Naive thymus-derived CD8-positive, alpha-beta T cell (primary cell): ENCODE measurements at regions not wholly inside any gene's neighbourhood (a gene's known extent, or its start where the extent isn't known, plus 50 kb on each side); places are given as distances from the start of the nearest gene placed in this dataset.

Source experiments
- ATAC-seq, 2 donors: fragments of 150-1000 bp; cut with Tn5 transposase in 1 of 2; sonication (Bioruptor Pico), chemical (Tn5 transposase) in 1 of 2; 1 replicate in 1 of 2; 2 replicates in 1 of 2; pipeline ENCODE4 v1.10.0; 2021; ENCODE audit warnings: mild to moderate bottlenecking in 2 of 2, moderate library complexity in 2 of 2
- POLR2A ChIA-PET: fragments of 350-600 bp; sonication (Branson Sonifier 250); formaldehyde crosslinking; loops from one replicate; lab custom pipeline; 2021; ENCODE audit warnings: antibody characterized with exemption; lab: Charles Lee
- DNase-seq, 10 donors: peaks; one replicate each; pipeline versions ENCODE4 v3.0.0 to v3.0.0-alpha.2; 2020 to 2022
- H3K27ac Mint-ChIP-seq, 10 donors: one replicate each; pipeline ENCODE4 v1.8.0; 2020 to 2022; ENCODE audit warnings: mild to moderate bottlenecking in 10 of 10, mixed read lengths in 10 of 10, moderate library complexity in 4 of 10, inconsistent platforms in 1 of 10
- H3K27me3 Mint-ChIP-seq, 5 donors: one replicate each; pipeline ENCODE4 v1.8.0; 2021 to 2022; ENCODE audit warnings: mixed read lengths in 5 of 5
- H3K36me3 Mint-ChIP-seq, 3 donors: one replicate each; pipeline ENCODE4 v1.8.0; 2020 to 2022; ENCODE audit warnings: mixed read lengths in 3 of 3, mild to moderate bottlenecking in 2 of 3, inconsistent platforms in 1 of 3
- H3K4me1 Mint-ChIP-seq, 4 donors: one replicate each; pipeline ENCODE4 v1.8.0; 2021 to 2022; ENCODE audit warnings: mixed read lengths in 4 of 4
- H3K4me3 Mint-ChIP-seq, 10 donors: one replicate each; pipeline ENCODE4 v1.8.0; 2020 to 2022; ENCODE audit warnings: mild to moderate bottlenecking in 10 of 10, mixed read lengths in 10 of 10, moderate library complexity in 6 of 10, inconsistent platforms in 1 of 10
- H3K9me3 Mint-ChIP-seq, 9 donors: one replicate each; pipeline ENCODE4 v1.8.0; 2020 to 2022; ENCODE audit warnings: mixed read lengths in 9 of 9, mild to moderate bottlenecking in 3 of 9, inconsistent platforms in 1 of 9, moderate library complexity in 1 of 9

DNA sequence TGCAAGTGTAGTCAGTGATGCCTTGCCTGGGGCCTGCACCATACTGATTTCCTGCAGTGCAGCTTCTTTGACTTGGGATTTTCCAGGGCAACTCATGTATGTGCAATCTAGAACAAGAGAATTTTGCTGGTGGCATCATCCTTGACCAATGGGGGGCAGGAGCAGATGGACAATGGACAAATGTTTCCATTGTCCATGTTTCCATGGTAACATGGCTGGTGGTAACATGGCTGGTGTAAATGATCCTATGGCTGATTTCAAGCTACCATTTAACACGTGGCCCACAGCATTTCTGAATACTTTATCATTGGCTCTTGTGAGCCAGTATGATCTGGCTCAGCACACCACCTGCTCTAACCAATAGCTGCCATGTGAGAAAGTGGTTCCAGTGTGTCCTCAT is 130.1 kb upstream of the OSMR start:
- no peak for ATAC-seq
- no peaks in the 10 kb centered on the region for H3K4me1 Mint-ChIP-seq
- H3K9me3 Mint-ChIP-seq: peaks cover 0 to 2% (median 0%) of the 10 kb centered on the region in 9 donors
- H3K36me3 Mint-ChIP-seq: no peaks in the 10 kb centered on the region
- POLR2A ChIA-PET: no interaction called here
- H3K27ac Mint-ChIP-seq: no peak overlapping the region
- no peak for DNase-seq
- no peak overlapping the region for H3K4me3 Mint-ChIP-seq
- H3K27me3 Mint-ChIP-seq: peaks cover 5 to 26% (median 14%) of the 10 kb centered on the region in 5 donors

DNA sequence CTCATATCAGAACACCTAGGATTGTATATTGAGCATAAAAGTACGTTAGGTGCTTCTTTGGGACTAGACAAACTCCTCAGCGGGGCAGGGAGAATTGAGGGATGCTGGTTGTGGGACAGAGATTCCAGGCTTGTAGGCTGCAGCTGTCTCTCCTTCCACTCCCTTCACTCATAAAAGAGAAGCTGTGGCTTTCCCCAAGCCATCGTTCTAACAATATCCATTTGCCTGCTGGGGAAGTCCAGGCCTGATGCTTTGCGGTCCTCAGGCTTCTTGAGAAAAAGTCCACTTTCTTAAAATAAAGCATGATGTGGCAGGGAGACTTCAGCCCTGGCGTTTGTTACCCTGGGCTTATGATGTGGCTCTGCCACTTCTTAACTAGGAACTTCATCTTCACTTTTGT is 129.3 kb upstream of the OSMR start:
- no peak overlapping the region for H3K4me3 Mint-ChIP-seq
- H3K36me3 Mint-ChIP-seq: no peaks in the 10 kb centered on the region
- DNase-seq (no peak), ATAC-seq (no peak)
- peaks cover 0 to 4% (median 0%) of the 10 kb centered on the region in 9 donors for H3K9me3 Mint-ChIP-seq
- no peaks in the 10 kb centered on the region for H3K4me1 Mint-ChIP-seq
- H3K27me3 Mint-ChIP-seq: peaks cover 6 to 26% (median 19%) of the 10 kb centered on the region in 5 donors
- POLR2A ChIA-PET: no interaction called here
- no peak overlapping the region for H3K27ac Mint-ChIP-seq

DNA sequence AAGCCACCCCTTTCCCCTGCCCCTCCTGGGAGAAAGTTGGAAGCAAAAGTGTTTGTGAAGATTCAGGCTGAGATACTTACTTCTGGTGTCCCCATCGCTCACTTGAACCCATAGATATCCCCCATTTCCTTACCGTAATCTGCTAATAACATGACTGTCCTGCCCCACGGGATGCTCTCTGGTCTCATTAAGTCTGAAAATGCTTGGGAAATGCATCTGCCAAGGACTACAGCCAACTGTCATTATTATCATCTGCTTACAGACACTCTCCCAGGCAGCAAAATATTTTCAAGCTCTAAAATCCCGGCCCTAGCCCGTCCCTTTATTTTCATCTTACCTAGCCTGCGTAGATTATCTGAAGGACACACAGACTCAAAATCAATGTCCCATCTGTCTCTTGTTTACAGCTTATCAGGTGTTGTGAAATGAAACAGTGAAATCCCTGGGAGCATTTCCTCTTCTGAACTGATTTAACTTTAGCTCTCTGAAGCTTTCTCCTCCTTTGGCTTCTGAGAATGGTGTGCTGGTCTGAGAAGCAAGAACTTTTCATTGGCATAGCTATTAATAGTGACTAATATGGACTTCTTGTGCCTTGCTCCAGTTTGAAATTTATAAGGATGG is 126.9 kb upstream of the OSMR start:
- DNase-seq: no peak

GRCh38 chr5:38719403-38719802 is 126.4 kb upstream of the OSMR start:
- no peak overlapping the region for H3K27ac Mint-ChIP-seq

More for the DNA sequence above, 126.9 kb upstream of the OSMR start:
- POLR2A ChIA-PET: no interaction called here
- Mint-ChIP-seq H3K27ac (no peak overlapping the region), H3K36me3 (no peaks in the 10 kb centered on the region), H3K27me3 (peaks cover 5 to 22% (median 15%) of the 10 kb centered on the region in 5 donors), H3K9me3 (peaks cover 0 to 4% (median 0%) of the 10 kb centered on the region in 9 donors), H3K4me1 (no peaks in the 10 kb centered on the region), H3K4me3 (no peak overlapping the region)
- no peak for ATAC-seq

DNA sequence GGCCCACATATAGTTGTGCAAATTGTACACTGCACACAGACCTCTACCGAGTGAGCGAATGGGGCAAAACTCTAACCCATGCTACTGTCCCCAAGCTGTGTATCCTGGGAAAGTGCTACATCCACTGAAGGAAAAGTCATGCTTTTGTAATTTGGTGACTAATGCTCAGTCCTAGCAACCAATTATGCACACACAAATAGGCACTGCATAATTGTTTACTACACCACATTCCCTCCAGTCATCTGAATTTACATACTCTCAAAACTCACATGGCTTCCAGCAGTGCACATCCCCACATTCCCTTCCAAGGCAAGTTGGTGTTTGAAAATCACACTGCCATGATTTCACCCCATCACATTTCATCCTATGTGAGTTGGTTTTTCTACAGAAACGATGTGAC is 125.9 kb upstream of the OSMR start:
- Mint-ChIP-seq H3K27me3 (peaks cover 5 to 22% (median 15%) of the 10 kb centered on the region in 5 donors), H3K36me3 (no peaks in the 10 kb centered on the region), H3K9me3 (peaks cover 0 to 4% (median 0%) of the 10 kb centered on the region in 9 donors), H3K4me3 (no peak overlapping the region), H3K27ac (no peak overlapping the region), H3K4me1 (no peaks in the 10 kb centered on the region)
- no peak for DNase-seq
- POLR2A ChIA-PET: no interaction called here
- ATAC-seq: no peak

More at GRCh38 chr5:38719403-38719802, 126.4 kb upstream of the OSMR start:
- H3K4me3 Mint-ChIP-seq: no peak overlapping the region
- ATAC-seq (no peak), DNase-seq (no peak)
- H3K9me3 Mint-ChIP-seq: peaks cover 0 to 4% (median 0%) of the 10 kb centered on the region in 9 donors
- H3K27me3 Mint-ChIP-seq: peaks cover 5 to 22% (median 15%) of the 10 kb centered on the region in 5 donors
- no peaks in the 10 kb centered on the region for H3K36me3 Mint-ChIP-seq
- H3K4me1 Mint-ChIP-seq: no peaks in the 10 kb centered on the region
- POLR2A ChIA-PET: no interaction called here

- POLR2A ChIA-PET: no interaction called here
- Mint-ChIP-seq H3K27me3 (peaks cover 5 to 29% (median 18%) of the 10 kb centered on the region in 5 donors), H3K27ac (no peak overlapping the region), H3K36me3 (no peaks in the 10 kb centered on the region), H3K4me3 (no peak overlapping the region), H3K9me3 (peaks cover 0 to 4% (median 0%) of the 10 kb centered on the region in 9 donors), H3K4me1 (no peaks in the 10 kb centered on the region)
- ATAC-seq: no peak
- DNase-seq: no peak
Observed at GRCh38 chr5:38720554-38721361, 125.1 kb upstream of the OSMR start.

DNA sequence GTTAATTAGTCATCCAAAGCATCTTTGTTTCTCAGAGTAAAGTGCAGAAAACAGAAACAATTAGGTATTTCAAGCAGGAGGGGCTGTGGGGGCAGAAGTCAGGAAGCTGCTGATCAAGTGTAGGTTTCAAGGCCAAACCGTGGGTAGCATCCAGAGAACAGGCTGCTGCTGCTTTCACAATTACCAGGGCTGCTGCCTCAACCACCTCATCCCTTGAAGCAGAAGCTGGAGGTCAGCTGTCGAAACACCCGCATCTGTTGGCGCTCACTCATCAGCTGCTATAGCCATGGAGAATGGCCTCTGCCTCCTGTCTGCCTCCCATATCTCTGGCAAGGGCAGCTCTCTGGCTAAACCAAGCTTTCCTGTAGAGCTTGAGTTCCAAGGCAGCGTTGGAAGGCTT is 122.9 kb upstream of the OSMR start:
- DNase-seq (no peak), ATAC-seq (no peak)
- H3K36me3 Mint-ChIP-seq: no peaks in the 10 kb centered on the region
- no peaks in the 10 kb centered on the region for H3K4me1 Mint-ChIP-seq
- POLR2A ChIA-PET: no interaction called here
- H3K4me3 Mint-ChIP-seq: no peak overlapping the region
- no peak overlapping the region for H3K27ac Mint-ChIP-seq
- H3K9me3 Mint-ChIP-seq: peaks cover 0 to 4% (median 0%) of the 10 kb centered on the region in 9 donors
- H3K27me3 Mint-ChIP-seq: peaks cover 5 to 32% (median 30%) of the 10 kb centered on the region in 5 donors

- Mint-ChIP-seq H3K27me3 (peaks cover 5 to 32% (median 30%) of the 10 kb centered on the region in 5 donors), H3K4me1 (no peaks in the 10 kb centered on the region), H3K9me3 (peaks cover 0 to 4% (median 0%) of the 10 kb centered on the region in 9 donors), H3K4me3 (no peak overlapping the region), H3K36me3 (no peaks in the 10 kb centered on the region), H3K27ac (no peak overlapping the region)
- ATAC-seq: no peak
- POLR2A ChIA-PET: no interaction called here
- DNase-seq: no peak
Observed at GRCh38 chr5:38723426-38723825, 122.4 kb upstream of the OSMR start.

GRCh38 chr5:38724301-38725030 is 121.3 kb upstream of the OSMR start:
- no peak for ATAC-seq
- no peak overlapping the region for H3K4me3 Mint-ChIP-seq
- DNase-seq: no peak
- H3K4me1 Mint-ChIP-seq: no peaks in the 10 kb centered on the region
- peaks cover 0 to 4% (median 0%) of the 10 kb centered on the region in 9 donors for H3K9me3 Mint-ChIP-seq
- no peak overlapping the region for H3K27ac Mint-ChIP-seq
- H3K27me3 Mint-ChIP-seq: peaks cover 5 to 29% (median 23%) of the 10 kb centered on the region in 5 donors
- no peaks in the 10 kb centered on the region for H3K36me3 Mint-ChIP-seq
- POLR2A ChIA-PET: no interaction called here

- POLR2A ChIA-PET: no interaction called here
- no peaks in the 10 kb centered on the region for H3K4me1 Mint-ChIP-seq
- H3K36me3 Mint-ChIP-seq: no peaks in the 10 kb centered on the region
- no peak for DNase-seq
- no peak overlapping the region for H3K27ac Mint-ChIP-seq
- no peak for ATAC-seq
- peaks cover 8 to 27% (median 16%) of the 10 kb centered on the region in 5 donors for H3K27me3 Mint-ChIP-seq
- peaks cover 0 to 4% (median 0%) of the 10 kb centered on the region in 9 donors for H3K9me3 Mint-ChIP-seq
- H3K4me3 Mint-ChIP-seq: no peak overlapping the region
Observed at GRCh38 chr5:38725371-38725865, 120.4 kb upstream of the OSMR start.

GRCh38 chr5:38726279-38726678 is 119.5 kb upstream of the OSMR start:
- ATAC-seq (no peak), DNase-seq (no peak)
- Mint-ChIP-seq H3K27ac (peak overlapping the region in 1 of 10 donors; percentile 46), H3K9me3 (no peaks in the 10 kb centered on the region), H3K4me1 (no peaks in the 10 kb centered on the region), H3K36me3 (no peaks in the 10 kb centered on the region), H3K27me3 (peaks cover 5 to 20% (median 16%) of the 10 kb centered on the region in 5 donors), H3K4me3 (no peak overlapping the region)
- POLR2A ChIA-PET: no interaction called here

- Mint-ChIP-seq H3K9me3 (no peaks in the 10 kb centered on the region), H3K4me3 (no peak overlapping the region), H3K27me3 (peaks cover 0 to 17% (median 15%) of the 10 kb centered on the region in 5 donors), H3K27ac (no peak overlapping the region), H3K4me1 (no peaks in the 10 kb centered on the region), H3K36me3 (no peaks in the 10 kb centered on the region)
- DNase-seq (no peak), ATAC-seq (no peak)
- POLR2A ChIA-PET: no interaction called here
Observed at GRCh38 chr5:38728029-38728428, 117.8 kb upstream of the OSMR start.

DNA sequence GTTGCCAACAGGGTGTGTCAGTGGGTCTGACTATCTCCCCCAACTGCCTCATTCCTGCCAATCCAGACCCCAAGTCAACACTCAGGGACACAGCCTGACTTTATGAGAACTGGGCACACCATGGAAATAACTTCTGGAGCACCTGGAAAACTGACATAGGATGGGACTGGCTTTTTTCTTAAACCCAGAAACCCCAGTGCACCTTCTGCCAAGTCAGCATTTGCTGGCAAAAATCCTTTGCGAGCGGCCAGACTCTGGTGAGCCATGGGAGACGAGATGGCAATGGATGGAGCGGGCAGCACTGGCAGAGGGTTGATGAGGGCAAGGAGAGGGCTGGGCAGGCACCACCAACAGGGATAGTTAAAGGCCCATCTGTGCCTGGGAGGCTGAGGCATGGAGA is 114.4 kb upstream of the OSMR start:
- no peaks in the 10 kb centered on the region for H3K9me3 Mint-ChIP-seq
- POLR2A ChIA-PET: no interaction called here
- no peak for ATAC-seq

More for the DNA sequence above, 114.4 kb upstream of the OSMR start:
- Mint-ChIP-seq H3K4me3 (no peak overlapping the region), H3K27me3 (peaks cover 0 to 21% (median 11%) of the 10 kb centered on the region in 5 donors), H3K27ac (no peak overlapping the region), H3K36me3 (no peaks in the 10 kb centered on the region), H3K4me1 (no peaks in the 10 kb centered on the region)
- DNase-seq: no peak
